HCT116 (cell line): ENCODE measurements at regions not wholly inside any gene's neighbourhood (a gene's known extent, or its start where the extent isn't known, plus 50 kb on each side); places are given as distances from the start of the nearest gene placed in this dataset.

ENCODE experiments used
- ATAC-seq: fragments of 200-7000 bp; cut with Tn5 transposase; 2 replicates; pipeline ENCODE4 v1.9.1; 2020; ENCODE audit warnings: mild to moderate bottlenecking, moderate library complexity
- BruUV-seq: library from RNA; stranded (reverse); fragments of 400-500 nt; replicated peaks from 2 replicates; lab custom pipeline; 2021; lab: Mats Ljungman, UMichigan
- CTCF ChIA-PET: fragments of 300-600 bp; sonication (Branson Sonifier 250); formaldehyde crosslinking; loops from one replicate; lab custom pipeline; 2021; ENCODE audit warnings: antibody characterized with exemption; lab: Charles Lee
- POLR2A ChIA-PET: fragments of 300-600, 350-600 bp; sonication (Branson Sonifier 250); formaldehyde crosslinking; loops from one replicate; lab custom pipeline; 2021; ENCODE audit warnings: antibody characterized with exemption; lab: Charles Lee
- RAD21 ChIA-PET, 2 experiments: fragments of 300-600 bp; sonication (Branson Sonifier 250); formaldehyde crosslinking; loops; one replicate each; lab custom pipeline; 2023; ENCODE audit warnings: low total read pairs in 2 of 2; ENCODE audit not compliant: uncharacterized antibody in 2 of 2, unreplicated experiment in 2 of 2, low non-redundant PET in 1 of 2; lab: Charles Lee
- DNase-seq: peaks from one replicate; pipeline ENCODE4 v3.0.0-alpha.2; 2010; ENCODE audit warnings: low read depth, low spot score
- H2AFZ ChIP-seq: fragments of 200-600 bp; shearing (Covaris generic), sonication (generic); 2 replicates; pipeline ENCODE4 v1.6.1; 2017; ENCODE audit warnings: low read depth, mixed run types, mixed read lengths, antibody characterized with exemption, low read length; ENCODE audit not compliant: poor library complexity, severe bottlenecking
- H3K27ac ChIP-seq: 2 replicates; pipeline ENCODE4 v1.5.1; 2012; ENCODE audit warnings: low read depth, low read length
- H3K27me3 ChIP-seq: fragments of 200-600 bp; sonication (generic); 2 replicates; pipeline ENCODE4 v1.6.1; 2016; ENCODE audit warnings: mixed run types, low read length, mixed read lengths; ENCODE audit not compliant: insufficient read depth
- H3K36me3 ChIP-seq, 2 experiments: fragments of 200-500 bp in 1 of 2; fragments of 200-600 bp in 1 of 2; sonication (Bioruptor generic) in 1 of 2; sonication (generic) in 1 of 2; 2 replicates each; pipeline versions ENCODE4 v1.5.1 to v1.6.1; 2014 to 2016; ENCODE audit warnings: low read length in 2 of 2, inconsistent platforms in 1 of 2, mixed read lengths in 1 of 2, mixed run types in 1 of 2; ENCODE audit not compliant: insufficient read depth in 2 of 2, control insufficient read depth in 1 of 2
- H3K4me1 ChIP-seq, 2 experiments: fragments of 200-600 bp in 1 of 2; sonication (generic) in 1 of 2; 2 replicates each; pipeline versions ENCODE4 v1.5.1 to v1.6.1; 2012 to 2017; ENCODE audit warnings: low read length in 2 of 2, inconsistent platforms in 1 of 2, mild to moderate bottlenecking in 1 of 2, mixed read lengths in 1 of 2, mixed run types in 1 of 2, moderate library complexity in 1 of 2; ENCODE audit not compliant: insufficient read depth in 2 of 2, control insufficient read depth in 1 of 2
- H3K4me2 ChIP-seq: fragments of 200-600 bp; sonication (generic); 2 replicates; pipeline ENCODE4 v1.6.1; 2017; ENCODE audit warnings: mixed run types, low read length, mixed read lengths
- H3K4me3 ChIP-seq, 2 experiments: fragments of 200-600 bp in 1 of 2; sonication (generic) in 1 of 2; replicated peaks in 1 of 2; 2 replicates each; pipeline ENCODE4 v1.5.1; 2011 to 2016; ENCODE audit warnings: low read length in 2 of 2, control low read depth in 1 of 2, low read depth in 1 of 2, mild to moderate bottlenecking in 1 of 2, mixed read lengths in 1 of 2, mixed run types in 1 of 2
- H3K79me2 ChIP-seq: fragments of 200-600 bp; sonication (generic); 2 replicates; pipeline ENCODE4 v1.6.1; 2017; ENCODE audit warnings: mild to moderate bottlenecking, mixed run types, low read length, moderate library complexity, mixed read lengths; ENCODE audit not compliant: insufficient read depth
- H3K9ac ChIP-seq: fragments of 200-600 bp; sonication (generic); 2 replicates; pipeline ENCODE4 v1.6.1; 2016; ENCODE audit warnings: low read length, mixed read lengths
- H3K9me2 ChIP-seq: fragments of 200-600 bp; sonication (generic), shearing (Covaris generic); 2 replicates; pipeline ENCODE4 v1.6.1; 2017; ENCODE audit warnings: mixed run types, mild to moderate bottlenecking, moderate library complexity; ENCODE audit not compliant: insufficient read depth
- H3K9me3 ChIP-seq, 2 experiments: fragments of 200-500 bp in 1 of 2; fragments of 200-600 bp in 1 of 2; sonication (Bioruptor generic) in 1 of 2; sonication (generic) in 1 of 2; 2 replicates each; pipeline ENCODE4 v1.6.1; 2014 to 2017; ENCODE audit warnings: low read length in 2 of 2, mixed read lengths in 2 of 2, inconsistent platforms in 1 of 2, low read depth in 1 of 2, mild to moderate bottlenecking in 1 of 2, mixed run types in 1 of 2, moderate library complexity in 1 of 2; ENCODE audit not compliant: control insufficient read depth in 1 of 2, insufficient read depth in 1 of 2
- H4K20me1 ChIP-seq: fragments of 200-600 bp; sonication (generic), shearing (Covaris generic); 2 replicates; pipeline ENCODE4 v1.6.1; 2017; ENCODE audit warnings: mixed run types, mild to moderate bottlenecking, moderate library complexity; ENCODE audit not compliant: insufficient read depth
- CBX3 ChIP-seq: IDR thresholded peaks from 2 replicates; pipeline ENCODE4 v1.6.1; 2012; ENCODE audit warnings: low read depth
- EGR1 ChIP-seq: IDR thresholded peaks from 2 replicates; pipeline ENCODE4 v1.6.1; 2012; ENCODE audit warnings: low read depth
- ELF1 ChIP-seq: IDR thresholded peaks from 2 replicates; pipeline ENCODE4 v1.6.1; 2012; ENCODE audit warnings: low read depth, borderline replicate concordance
- EZH2phosphoT487 ChIP-seq: fragments of 200-600 bp; IDR thresholded peaks from 2 replicates; pipeline ENCODE4 v1.6.1; 2018; ENCODE audit warnings: antibody characterized with exemption, borderline replicate concordance
- JUND ChIP-seq: IDR thresholded peaks from 2 replicates; pipeline ENCODE4 v1.6.1; 2012
- POLR2A ChIP-seq: IDR thresholded peaks from 2 replicates; pipeline ENCODE4 v1.7.0; 2011; ENCODE audit warnings: borderline replicate concordance; ENCODE audit not compliant: insufficient read depth, insufficient read length; ENCODE audit errors: extremely low read depth
- RAD21 ChIP-seq: IDR thresholded peaks from 2 replicates; pipeline ENCODE4 v1.6.1; 2012; ENCODE audit warnings: low read depth, mild to moderate bottlenecking
- SIN3A ChIP-seq: IDR thresholded peaks from 2 replicates; pipeline ENCODE4 v1.6.1; 2012; ENCODE audit warnings: low read depth
- SRF ChIP-seq: IDR thresholded peaks from 2 replicates; pipeline ENCODE4 v1.6.1; 2012; ENCODE audit warnings: low read depth
- ZFX ChIP-seq: fragments of 450-650 bp; IDR thresholded peaks from 2 replicates; pipeline ENCODE4 v1.6.1; 2017
- intact Hi-C: fragments of 100-400 bp; cut with micrococcal nuclease; formaldehyde crosslinking; loops from 2 replicates; pipeline ENCODE4 v1.10.0; 2022
- TF ChIP-seq, protein P1 (sequence below): IDR thresholded peaks from 2 replicates; pipeline ENCODE4 v1.6.1; 2012
- TF ChIP-seq, protein P2 (sequence below): IDR thresholded peaks from 2 replicates; pipeline ENCODE4 v1.6.1; 2012

DNA sequence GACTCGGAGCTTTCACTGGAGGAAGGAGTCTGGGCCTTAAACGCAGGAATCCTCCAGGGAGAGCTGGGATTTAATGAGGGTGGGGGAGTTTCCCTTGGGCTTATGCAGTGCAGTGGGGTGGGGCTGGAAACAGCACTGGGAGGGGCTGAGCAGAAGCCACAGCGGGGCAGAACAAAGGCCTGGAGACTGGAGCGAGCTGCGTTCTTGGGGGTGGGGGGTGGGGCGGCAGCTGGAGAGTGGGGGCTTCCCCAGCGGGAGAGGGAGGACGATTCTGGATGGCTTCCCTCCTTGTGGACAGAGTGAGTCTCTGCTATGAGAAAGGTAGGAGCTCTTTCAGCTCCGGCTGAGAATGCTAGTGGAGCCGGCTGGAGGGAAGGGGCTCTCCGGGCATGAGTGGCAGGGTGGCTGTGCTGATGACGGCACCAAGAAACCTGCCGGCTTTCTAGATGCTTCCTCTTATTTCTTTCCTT, 406.0 kb downstream of the SEC14L1 start:
- CTCF ChIA-PET = no interaction called here
- RAD21 ChIA-PET = no interaction called here

DNA sequence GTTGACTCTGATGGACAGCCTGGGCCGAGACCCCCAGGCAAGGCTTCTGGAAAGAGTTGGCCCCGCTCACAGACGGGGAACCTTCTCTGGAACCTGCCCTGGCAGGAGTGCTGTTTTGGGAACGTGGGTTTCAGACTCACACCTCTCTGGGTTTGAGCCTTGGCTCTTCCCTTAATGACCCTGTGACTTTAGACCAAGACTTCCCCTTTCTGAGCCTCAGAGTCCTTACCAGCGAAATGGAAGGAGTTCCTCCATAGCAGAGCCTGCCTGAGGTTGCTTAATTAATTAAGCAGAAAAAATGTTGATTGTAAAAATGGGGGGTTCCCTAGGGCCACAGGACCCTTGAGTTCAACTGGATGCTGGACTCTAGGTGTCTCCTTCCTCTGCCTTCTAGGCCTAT, 408.2 kb downstream of the SEC14L1 start:
- RAD21 ChIA-PET = no interaction called here
- Histone ChIP-seq H3K27me3 (peaks cover 11% of the 10 kb centered on the region; the same call in 1 of the 2 replicates), H3K27ac (no peak overlapping the region)
- ATAC-seq = no peak
- no peak for TF ChIP-seq EGR1
- TF ChIP-seq, protein P1, sequence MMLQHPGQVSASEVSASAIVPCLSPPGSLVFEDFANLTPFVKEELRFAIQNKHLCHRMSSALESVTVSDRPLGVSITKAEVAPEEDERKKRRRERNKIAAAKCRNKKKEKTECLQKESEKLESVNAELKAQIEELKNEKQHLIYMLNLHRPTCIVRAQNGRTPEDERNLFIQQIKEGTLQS = no peak
- no peak for TF ChIP-seq JUND
- TF ChIP-seq EZH2phosphoT487 = no peak
- TF ChIP-seq, all 23 proteins: peak for 0
- H4K20me1 ChIP-seq = no peaks in the 10 kb centered on the region
- H3K79me2 ChIP-seq = no peaks in the 10 kb centered on the region
- H3K4me1 ChIP-seq = no peaks in the 10 kb centered on the region
- no peak overlapping the region for H2AFZ ChIP-seq
- no peaks in the 10 kb centered on the region for H3K9me3 ChIP-seq
- POLR2A ChIA-PET = no interaction called here
- CTCF ChIA-PET = interaction anchor here (1.6 kb wide), 1 partner anchor 470 kb away, joined by 3 read pairs; no protein-coding TSS in a partner anchor
- no TSS peak for BruUV-seq
- intact Hi-C loops = no loop called here
- no peaks in the 10 kb centered on the region for H3K9me2 ChIP-seq
- no peak for DNase-seq
- H3K4me2 ChIP-seq = no peak overlapping the region
- no peaks in the 10 kb centered on the region for H3K36me3 ChIP-seq
- H3K9ac ChIP-seq = no peak overlapping the region
- H3K4me3 ChIP-seq = no peak overlapping the region

More for the DNA sequence above, 406.0 kb downstream of the SEC14L1 start:
- Histone ChIP-seq H4K20me1 (no peaks in the 10 kb centered on the region), H3K79me2 (no peaks in the 10 kb centered on the region), H3K9me3 (no peaks in the 10 kb centered on the region), H2AFZ (no peak overlapping the region), H3K36me3 (no peaks in the 10 kb centered on the region), H3K9ac (no peak overlapping the region), H3K9me2 (no peaks in the 10 kb centered on the region), H3K4me2 (no peak overlapping the region), H3K4me1 (peaks cover 0 to 8% of the 10 kb centered on the region in 2 experiments; a peak in 3 of 4 replicates), H3K4me3 (no peak overlapping the region), H3K27me3 (peaks cover 11% of the 10 kb centered on the region; the same call in 1 of the 2 replicates), H3K27ac (no peak overlapping the region)
- no TSS peak for BruUV-seq
- POLR2A ChIA-PET = no interaction called here
- no peak for TF ChIP-seq ZFX
- TF ChIP-seq CBX3 = no peak
- TF ChIP-seq, protein P1 = no peak
- TF ChIP-seq SIN3A = no peak
- TF ChIP-seq, protein P2, sequence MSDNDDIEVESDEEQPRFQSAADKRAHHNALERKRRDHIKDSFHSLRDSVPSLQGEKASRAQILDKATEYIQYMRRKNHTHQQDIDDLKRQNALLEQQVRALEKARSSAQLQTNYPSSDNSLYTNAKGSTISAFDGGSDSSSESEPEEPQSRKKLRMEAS = no peak
- no peak for TF ChIP-seq SRF
- TF ChIP-seq EGR1 = no peak
- TF ChIP-seq EZH2phosphoT487 = no peak
- no peak for TF ChIP-seq ELF1
- no peak for TF ChIP-seq POLR2A
- no peak for TF ChIP-seq RAD21
- no peak for TF ChIP-seq JUND
- ATAC-seq (no peak), DNase-seq (no peak)
- intact Hi-C loops = no loop called here
